ENCODE measurements at regions not wholly inside any gene's neighbourhood (a gene's known extent, or its start where the extent isn't known, plus 50 kb on each side); places are given as distances from the start of the nearest gene placed in this dataset.

GRCh38 chr6:160882006-160882405 lies 109.6 kb upstream of the MAP3K4 start:
- TF ChIP-seq SMAD1 (IDR thresholded peaks at IDR 0.05; ENCODE audit: low read depth, partially characterized antibody) (no peak), SRF (IDR thresholded peaks at IDR 0.05; ENCODE audit: low read depth in 2 of 2, low read length in 2 of 2) (no peak), SUPT20H (IDR thresholded peaks at IDR 0.05; ENCODE audit: borderline replicate concordance, control insufficient read depth, low read depth, low read length) (no peak), MYC (IDR thresholded peaks at IDR 0.05; ENCODE audit: insufficient read depth, insufficient read length, insufficient replicate concordance, low read length, severe bottlenecking) (no peak), SUZ12 (IDR thresholded peaks at IDR 0.05; ENCODE audit: unreplicated experiment) (no peak), CTCF (IDR thresholded peaks at IDR 0.05 in 2 of 3, conservative IDR thresholded peaks at IDR 0.05 in 1 of 3; ENCODE audit: control insufficient read depth in 2 of 3, extremely low read depth in 1 of 3, insufficient read depth in 1 of 3, low read depth in 3 of 3, low read length in 3 of 3) (no peak), POLR2A (IDR thresholded peaks at IDR 0.05; ENCODE audit: low read depth, low read length) (no peak), HDAC2 (IDR thresholded peaks at IDR 0.05) (no peak), FOXK2 (IDR thresholded peaks at IDR 0.05) (no peak), TARDBP (IDR thresholded peaks at IDR 0.05; ENCODE audit: borderline replicate concordance) (no peak), SIN3A (IDR thresholded peaks at IDR 0.05; ENCODE audit: low read depth, low read length) (no peak), MEF2A (IDR thresholded peaks at IDR 0.05; ENCODE audit: insufficient read depth, low read depth, low read length) (no peak), POLR2AphosphoS5 (IDR thresholded peaks at IDR 0.05; ENCODE audit: low read length) (no peak)

Data from GM12878 (cell line).